ENCODE measurements at regions not wholly inside any gene's neighbourhood (a gene's known extent, or its start where the extent isn't known, plus 50 kb on each side); places are given as distances from the start of the nearest gene placed in this dataset.
"Not testable (repeated sequence)": the region's sequence is repeated elsewhere in the genome, so short reads cannot be mapped to it uniquely, and the experiment has no call there.

- DNase-seq (ENCODE audit: low read depth in 2 of 2), result peak in 1 of 2 experiments; percentile 11
These were observed 85.7 kb upstream of the TBL1X start for GRCh38 chrX:9378980-9379696.

- no peak for DNase-seq (ENCODE audit: low read depth in 2 of 2)
These were observed 84.9 kb upstream of the TBL1X start for GRCh38 chrX:9379697-9380551.

GRCh38 chrX:9383655-9384054 lies 81.2 kb upstream of the TBL1X start:
- DNase-seq (ENCODE audit: low read depth in 2 of 2), result no peak

- DNase-seq (ENCODE audit: low read depth in 2 of 2), result no peak
These were observed 76.4 kb upstream of the TBL1X start for GRCh38 chrX:9388450-9388849.

- no peak for DNase-seq (ENCODE audit: low read depth in 2 of 2)
These were observed 74.7 kb upstream of the TBL1X start for GRCh38 chrX:9390121-9390520.

- no peak for DNase-seq (ENCODE audit: low read depth in 2 of 2)
These were observed 74.0 kb upstream of the TBL1X start for GRCh38 chrX:9390693-9391368.

- no peak for DNase-seq (ENCODE audit: low read depth in 2 of 2)
These were observed 72.4 kb upstream of the TBL1X start for GRCh38 chrX:9392445-9392844.

- DNase-seq (ENCODE audit: low read depth in 2 of 2), result no peak
These were observed 71.3 kb upstream of the TBL1X start for GRCh38 chrX:9393571-9393970.

- DNase-seq (ENCODE audit: low read depth in 2 of 2), result no peak
These were observed 70.6 kb upstream of the TBL1X start for GRCh38 chrX:9394212-9394611.

GRCh38 chrX:9396930-9397329 lies 67.9 kb upstream of the TBL1X start:
- no peak for DNase-seq (ENCODE audit: low read depth in 2 of 2)

- no peak for DNase-seq (ENCODE audit: low read depth in 2 of 2)
These were observed 63.8 kb upstream of the TBL1X start for GRCh38 chrX:9401051-9401450.

GRCh38 chrX:9403374-9403773 lies 61.5 kb upstream of the TBL1X start:
- no peak for DNase-seq (ENCODE audit: low read depth in 2 of 2)

GRCh38 chrX:9405635-9406034 lies 59.2 kb upstream of the TBL1X start:
- DNase-seq (ENCODE audit: low read depth in 2 of 2), result not testable (repeated sequence)

GRCh38 chrX:9410889-9411288 lies 54.0 kb upstream of the TBL1X start:
- DNase-seq (ENCODE audit: low read depth in 2 of 2), result not testable (repeated sequence)

GRCh38 chrX:9411682-9412081 lies 53.2 kb upstream of the TBL1X start:
- not testable (repeated sequence) for DNase-seq (ENCODE audit: low read depth in 2 of 2)

- no peak for DNase-seq (ENCODE audit: low read depth in 2 of 2)
These were observed 50.4 kb upstream of the TBL1X start for GRCh38 chrX:9414416-9414815.
